Activated CD8-positive, alpha-beta memory T cell treated with anti-CD3 and anti-CD28 coated beads, Interleukin-2, amount 50 U/mL, for 24 hours (primary cell): ENCODE measurements at regions not wholly inside any gene's neighbourhood (a gene's known extent, or its start where the extent isn't known, plus 50 kb on each side); places are given as distances from the start of the nearest gene placed in this dataset.
"Not testable (repeated sequence)": the region's sequence is repeated elsewhere in the genome, so short reads cannot be mapped to it uniquely, and the experiment has no call there.

ENCODE experiments used
- DNase-seq: peaks from one replicate; pipeline ENCODE4 v3.0.0-alpha.2; 2020; ENCODE audit errors: extremely low read depth

DNA sequence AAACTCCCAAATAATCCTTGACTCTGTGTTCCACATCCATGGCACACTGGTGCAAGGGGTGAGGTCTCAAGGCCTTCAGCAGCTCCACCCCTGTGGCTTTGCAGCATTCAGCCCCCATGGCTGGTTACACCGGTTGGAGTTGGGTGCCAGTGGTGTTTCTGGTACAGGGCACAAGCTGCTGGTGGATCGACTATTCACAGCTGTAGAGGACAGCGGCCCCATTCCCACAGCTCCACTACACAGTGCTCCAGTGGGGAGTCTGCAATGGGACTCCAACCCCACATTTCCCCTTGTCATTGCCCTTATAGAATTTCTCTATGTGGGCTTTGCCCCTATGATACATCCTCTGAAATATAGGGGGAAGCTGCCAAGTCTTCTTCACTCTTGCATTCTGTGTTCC lies 64.3 kb upstream of the SGO1 start:
- no peak for DNase-seq

DNA sequence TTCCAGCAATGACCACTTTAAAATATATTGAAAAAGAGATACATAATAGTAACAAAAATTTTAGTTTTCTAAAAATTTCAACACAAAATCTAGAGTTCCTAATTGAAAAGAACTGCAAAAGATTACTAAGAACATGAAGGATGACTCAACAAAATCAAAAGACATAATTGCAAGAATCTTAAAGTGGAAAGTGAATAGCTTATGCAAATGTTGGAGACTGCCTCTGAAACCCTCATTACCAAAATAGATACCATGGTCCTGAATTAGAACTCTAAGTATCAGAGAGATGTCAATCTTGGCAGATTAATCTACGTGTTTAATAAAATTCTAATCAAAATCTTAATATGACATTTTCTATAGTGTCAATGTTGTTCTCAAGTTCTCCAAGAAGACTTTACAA lies 60.7 kb upstream of the SGO1 start:
- no peak for DNase-seq

- DNase-seq: no peak
These were observed 59.8 kb upstream of the SGO1 start for GRCh38 chr3:20245781-20246180.

DNA sequence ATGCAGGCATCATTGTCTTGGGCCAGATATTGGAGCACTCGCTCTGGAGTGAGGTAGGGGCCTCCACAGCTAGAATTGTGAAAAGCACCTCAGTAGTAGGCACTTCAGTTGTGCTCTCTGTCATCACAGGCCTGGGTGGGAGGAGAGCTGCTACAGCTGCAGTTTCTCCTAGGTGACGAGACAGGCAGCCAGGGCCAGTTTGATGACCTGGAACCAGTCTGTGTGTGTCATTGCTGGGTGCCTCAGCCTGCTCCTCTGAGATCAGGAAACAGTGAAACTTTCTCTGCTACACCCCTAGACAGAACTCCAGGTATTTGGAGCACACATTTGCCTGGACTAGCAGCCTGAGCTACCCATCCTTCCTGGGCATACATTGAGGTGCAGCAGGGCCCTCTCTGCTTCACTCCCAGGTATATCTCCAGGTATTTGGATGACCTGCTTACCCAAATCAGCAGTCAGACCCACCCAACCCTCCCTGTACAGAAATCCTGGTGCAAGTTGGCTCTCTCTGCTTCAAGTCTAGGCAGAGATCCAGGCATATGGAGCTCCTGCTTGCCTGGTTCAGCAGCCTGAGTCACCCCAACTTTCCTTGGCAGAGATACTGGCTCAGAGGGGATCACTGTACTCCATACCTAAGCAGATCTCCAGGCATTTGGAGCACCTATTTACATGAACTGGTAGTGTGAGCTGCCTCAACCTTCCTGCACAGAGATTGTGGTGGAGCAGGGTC lies 54.3 kb upstream of the SGO1 start:
- DNase-seq: no peak

DNA sequence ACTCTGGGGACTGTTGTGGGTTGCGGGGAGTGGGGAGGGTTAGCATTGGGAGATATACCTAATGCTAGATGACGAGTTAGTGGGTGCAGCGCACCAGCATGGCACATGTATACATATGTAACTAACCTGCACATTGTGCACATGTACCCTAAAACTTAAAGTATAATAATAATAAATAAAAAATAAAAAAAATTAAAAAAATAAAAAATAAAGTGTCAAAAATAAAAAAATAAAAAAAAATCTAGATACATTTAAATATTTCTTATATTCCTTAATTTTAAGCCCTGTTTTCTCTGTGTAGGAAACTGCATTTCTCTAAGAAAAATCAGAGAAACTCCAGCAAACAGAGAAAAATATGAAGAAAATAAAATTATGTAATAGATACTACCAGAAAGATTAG lies 52.2 kb upstream of the SGO1 start:
- DNase-seq: not testable (repeated sequence)

GRCh38 chr3:20236603-20237002 lies 50.6 kb upstream of the SGO1 start:
- DNase-seq: no peak
